ENCODE measurements at regions not wholly inside any gene's neighbourhood (a gene's known extent, or its start where the extent isn't known, plus 50 kb on each side); places are given as distances from the start of the nearest gene placed in this dataset.

DNA sequence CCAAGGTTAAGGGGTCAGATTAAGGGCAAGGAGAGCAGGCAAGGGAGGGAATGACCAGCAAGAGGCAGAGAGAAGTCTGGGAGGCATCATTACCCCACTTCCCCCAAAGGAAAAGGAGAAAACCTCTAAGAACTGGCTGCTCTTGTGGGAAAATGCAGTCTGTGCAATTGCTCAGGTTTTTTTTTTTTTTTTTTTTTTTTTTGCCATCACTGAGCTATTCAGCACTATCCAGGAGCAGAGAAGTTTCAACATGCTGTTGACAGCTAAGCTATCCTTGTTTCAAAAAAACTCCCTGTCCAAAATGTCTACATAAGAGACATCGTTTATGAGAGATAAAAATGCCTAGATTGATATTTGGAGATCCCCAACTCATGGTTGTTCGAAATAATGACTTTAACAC is 345.4 kb downstream of the TDRD15 start:
- no peak for DNase-seq (ENCODE audit: low read depth in 2 of 3, low spot score in 2 of 3)

GRCh38 chr2:21469564-21469963 is 345.8 kb downstream of the TDRD15 start:
- DNase-seq (ENCODE audit: low read depth in 2 of 3, low spot score in 2 of 3) = no peak

DNA sequence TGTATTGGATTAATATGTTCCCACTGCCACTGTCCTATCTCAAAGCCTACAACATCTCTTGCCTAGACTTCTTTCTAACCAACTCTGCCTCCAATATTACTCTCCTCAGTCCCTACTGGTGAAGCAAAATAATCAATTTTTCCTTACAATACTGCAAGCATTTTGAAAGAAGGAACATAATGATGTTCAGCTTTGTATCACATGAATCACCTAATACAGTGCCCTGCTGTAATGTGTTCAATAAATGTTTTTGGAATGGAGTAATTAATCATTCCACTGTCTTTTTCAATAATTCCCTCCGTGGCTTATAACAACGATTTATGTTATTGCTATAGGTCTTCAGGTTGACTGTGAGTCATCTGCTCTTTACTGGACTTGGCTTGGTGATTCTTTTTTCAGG is 356.4 kb downstream of the TDRD15 start:
- DNase-seq (ENCODE audit: low read depth in 2 of 3, low spot score in 2 of 3) = no peak

DNA sequence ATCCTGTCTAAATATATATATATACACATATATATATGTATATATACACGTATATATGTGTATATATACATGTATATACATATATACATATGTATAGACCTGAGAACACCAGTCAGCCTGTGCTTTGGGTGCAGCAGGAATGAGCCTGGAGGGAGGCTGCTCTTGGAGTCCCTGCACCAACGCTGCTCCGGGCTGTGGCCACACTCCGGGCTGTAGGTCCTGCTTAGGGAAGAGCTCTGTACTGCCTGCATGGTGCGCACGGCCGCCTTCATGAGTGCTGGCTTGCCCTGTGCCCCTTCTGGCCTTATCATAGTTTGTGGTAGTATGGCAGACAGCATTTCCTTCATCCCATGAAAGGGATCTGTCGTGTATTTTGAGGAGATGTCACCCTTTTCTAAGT is 360.9 kb downstream of the TDRD15 start:
- DNase-seq (ENCODE audit: low read depth in 2 of 3, low spot score in 2 of 3) = no peak

DNA sequence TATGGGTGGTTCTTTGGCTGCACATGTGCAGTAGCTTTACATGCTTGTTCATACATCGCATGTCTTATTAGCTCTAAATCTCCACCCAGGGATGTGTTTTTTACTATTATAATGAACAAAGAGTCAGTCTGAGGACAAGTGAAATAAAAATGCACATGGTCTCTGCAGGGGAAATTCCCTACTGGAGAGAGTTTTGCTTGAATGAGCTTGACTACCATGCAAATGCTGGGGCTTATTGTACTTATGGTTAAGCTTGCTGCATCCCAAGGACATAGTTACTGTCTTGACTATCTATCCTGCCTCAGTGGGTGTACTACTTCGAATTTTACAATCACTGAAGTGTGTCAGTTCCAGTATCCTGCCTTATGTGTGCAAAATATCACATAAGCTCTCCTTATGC is 362.7 kb downstream of the TDRD15 start:
- DNase-seq (ENCODE audit: low read depth in 2 of 3, low spot score in 2 of 3) = no peak

DNA sequence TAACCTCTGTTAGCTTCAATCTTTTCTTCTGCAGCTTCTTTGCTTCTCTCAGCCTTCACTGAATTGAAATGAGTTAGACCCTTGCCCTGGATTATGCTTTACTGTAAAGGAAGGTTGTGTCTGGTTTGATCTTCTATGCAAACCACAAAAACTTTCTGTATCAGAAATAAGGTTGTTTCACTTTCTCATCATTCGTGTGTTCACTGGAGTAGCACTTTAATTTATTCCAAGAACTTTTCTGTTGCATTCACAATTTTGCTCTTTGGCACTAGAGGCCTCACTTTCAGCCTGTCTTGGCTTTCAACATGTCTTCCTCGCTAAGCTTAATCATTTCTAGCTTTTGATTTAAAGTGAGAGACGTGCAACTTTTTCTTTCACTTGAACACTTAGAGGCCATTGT is 365.3 kb downstream of the TDRD15 start:
- DNase-seq (ENCODE audit: low read depth in 2 of 3, low spot score in 2 of 3) = no peak

DNA sequence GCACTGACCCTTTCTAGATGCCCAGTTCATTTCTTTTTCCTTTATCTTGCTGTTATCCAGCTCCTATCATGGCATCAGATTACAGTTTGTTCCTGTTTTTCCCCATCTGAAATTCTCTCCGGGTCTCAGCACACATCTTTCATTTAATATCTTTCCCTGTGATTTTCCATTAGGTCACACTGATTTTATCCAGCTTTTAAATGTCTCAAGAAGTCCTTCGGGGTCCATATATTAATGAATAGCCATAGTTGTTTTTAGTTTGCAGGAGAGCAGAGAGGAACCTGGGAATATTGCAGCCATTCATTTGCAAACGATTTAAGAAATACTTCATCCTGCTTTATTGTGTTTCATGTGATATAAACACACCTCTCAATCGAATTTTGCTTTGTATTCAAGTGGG is 374.2 kb downstream of the TDRD15 start:
- no peak for DNase-seq (ENCODE audit: low read depth in 2 of 3, low spot score in 2 of 3)

GRCh38 chr2:21500401-21500945 is 376.7 kb downstream of the TDRD15 start:
- DNase-seq (ENCODE audit: low read depth in 2 of 3, low spot score in 2 of 3) = no peak

DNA sequence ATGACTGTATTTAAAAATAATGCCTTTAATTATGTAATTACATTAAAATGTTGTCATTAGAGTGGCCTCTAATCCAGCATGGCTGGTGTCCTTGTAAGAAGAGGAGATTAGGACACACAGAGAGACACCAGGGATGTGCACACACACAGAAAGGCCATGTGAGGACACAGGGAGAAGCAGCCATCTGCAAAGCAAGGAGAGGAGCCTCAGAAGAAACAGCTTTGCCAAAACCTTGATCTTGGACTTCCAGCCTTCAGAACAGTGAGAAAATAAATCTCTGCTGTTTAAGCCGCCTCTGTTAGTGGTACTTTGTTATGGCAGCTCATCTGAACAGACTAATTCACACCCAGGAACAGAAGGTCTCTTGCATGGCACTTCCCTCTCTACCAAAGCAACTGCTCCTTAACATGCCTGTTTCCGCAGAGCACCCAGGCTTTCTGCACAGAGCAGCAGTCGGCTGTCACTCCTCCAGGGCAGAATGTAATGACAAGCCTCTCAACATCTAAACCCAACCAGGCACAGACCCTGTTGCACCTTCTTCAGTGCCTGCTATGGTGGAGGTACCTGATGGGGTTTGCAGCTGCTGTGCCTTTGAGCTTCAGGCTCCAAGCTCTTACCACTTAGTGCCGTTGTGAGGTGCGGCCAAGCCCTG is 377.7 kb downstream of the TDRD15 start:
- DNase-seq (ENCODE audit: low read depth in 2 of 3, low spot score in 2 of 3) = no peak

DNA sequence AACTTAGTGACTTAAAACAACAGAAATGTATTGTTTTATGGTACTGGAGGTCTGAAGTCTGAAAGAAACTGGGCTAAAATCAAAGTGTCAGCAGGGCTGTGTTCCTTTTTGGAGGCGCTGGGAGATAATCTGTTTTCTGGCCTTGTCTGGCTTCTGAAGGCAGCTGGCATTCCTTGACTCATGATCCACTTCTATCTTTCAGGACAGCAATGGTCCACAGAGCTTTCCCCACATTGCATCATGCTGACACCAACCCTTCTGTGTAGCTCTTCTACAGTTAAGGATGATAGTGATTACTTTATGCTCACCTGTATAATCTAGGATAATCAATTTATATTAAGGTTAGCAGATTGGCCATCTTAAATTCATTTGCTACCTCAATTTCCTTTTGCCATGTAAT is 392.1 kb downstream of the TDRD15 start:
- DNase-seq (ENCODE audit: low read depth in 2 of 3, low spot score in 2 of 3) = no peak

GRCh38 chr2:21519412-21519811 is 395.6 kb downstream of the TDRD15 start:
- DNase-seq (ENCODE audit: low read depth in 2 of 3, low spot score in 2 of 3) = no peak

GRCh38 chr2:21519821-21520220 is 396.1 kb downstream of the TDRD15 start:
- DNase-seq (ENCODE audit: low read depth in 2 of 3, low spot score in 2 of 3) = no peak

DNA sequence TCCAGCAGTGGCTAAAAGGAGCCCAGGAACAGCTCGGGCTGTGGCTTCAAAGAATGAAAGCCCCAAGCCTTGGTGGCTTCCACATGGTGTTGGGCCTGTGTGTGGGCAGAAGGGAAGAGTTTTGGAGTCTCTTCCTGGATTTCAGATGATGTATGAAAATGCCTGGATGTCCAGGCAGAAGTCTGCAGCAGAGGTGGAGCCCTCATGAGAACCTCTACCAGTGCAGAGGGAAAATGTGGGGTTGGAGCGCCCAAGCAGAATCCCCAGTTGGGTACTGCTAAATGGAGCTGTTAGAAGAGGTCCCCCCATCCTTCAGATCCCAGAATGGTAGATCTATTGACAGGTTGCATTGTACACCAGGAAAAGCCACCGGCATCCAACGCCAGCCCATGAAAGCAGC is 412.1 kb downstream of the TDRD15 start:
- no peak for DNase-seq (ENCODE audit: low read depth in 2 of 3, low spot score in 2 of 3)

DNA sequence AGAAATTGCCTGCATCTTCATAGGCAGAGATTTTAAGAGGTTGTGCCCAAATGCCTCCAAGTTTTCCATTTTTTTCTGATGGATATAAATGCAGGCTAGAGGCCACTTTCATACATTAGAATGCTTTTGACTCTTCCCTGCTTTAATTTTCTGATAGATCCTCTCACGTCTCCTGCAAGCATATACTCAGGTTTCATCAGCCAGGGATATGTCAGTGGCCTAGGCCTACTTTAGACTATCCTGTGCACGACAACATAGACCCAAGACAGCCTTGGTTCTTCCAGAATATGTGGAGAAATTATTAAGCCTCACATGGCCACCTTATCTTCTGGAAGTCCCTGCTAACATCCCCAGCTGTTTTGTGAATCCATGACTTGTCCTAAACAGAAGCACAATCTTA is 415.9 kb downstream of the TDRD15 start:
- DNase-seq (ENCODE audit: low read depth in 2 of 3, low spot score in 2 of 3) = no peak

- DNase-seq (ENCODE audit: low read depth in 2 of 3, low spot score in 2 of 3) = no peak
Observed at GRCh38 chr2:21543630-21544029, 419.9 kb downstream of the TDRD15 start.

DNA sequence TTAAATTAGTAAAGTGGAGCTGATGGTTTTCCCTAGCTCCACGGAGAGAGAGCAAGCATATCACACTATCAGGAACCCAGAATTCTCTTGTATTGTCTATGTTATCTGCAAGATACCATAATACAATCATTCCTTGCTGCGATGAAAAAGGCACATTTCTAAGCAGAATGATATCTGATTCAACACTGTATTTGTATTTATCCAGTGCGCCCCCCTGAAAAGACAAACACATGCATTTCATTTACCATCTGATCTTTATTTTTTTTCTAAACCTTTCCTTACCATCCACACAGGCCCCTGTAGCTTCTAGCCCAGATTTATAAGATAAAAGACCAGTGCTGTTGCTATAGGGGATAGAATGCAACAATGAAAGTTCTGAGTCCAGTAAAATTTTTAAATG is 420.6 kb downstream of the TDRD15 start:
- no peak for DNase-seq (ENCODE audit: low read depth in 2 of 3, low spot score in 2 of 3)

DNA sequence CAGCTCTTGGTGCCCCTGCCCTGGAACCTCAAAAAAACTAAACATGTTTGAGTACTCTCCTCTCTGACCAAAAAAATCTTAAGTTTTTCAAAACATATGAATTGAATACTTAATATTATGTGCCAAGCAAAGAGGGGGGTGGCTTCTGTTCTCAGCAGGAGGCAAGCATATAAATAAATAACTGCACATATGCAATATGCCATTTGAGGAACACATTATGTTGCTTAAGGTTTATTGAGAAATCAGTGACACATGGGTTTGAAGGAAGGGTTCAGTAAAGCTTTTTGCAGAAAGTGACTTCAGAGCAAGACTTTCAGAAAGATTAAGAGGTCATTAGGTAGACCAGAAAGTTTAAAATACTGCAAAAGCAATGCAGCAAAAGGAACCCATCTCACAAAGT is 429.2 kb downstream of the TDRD15 start:
- DNase-seq (ENCODE audit: low read depth in 2 of 3, low spot score in 2 of 3) = no peak

- DNase-seq (ENCODE audit: low read depth in 2 of 3, low spot score in 2 of 3) = no peak
Observed at GRCh38 chr2:21559351-21559750, 435.6 kb downstream of the TDRD15 start.

- no peak for DNase-seq (ENCODE audit: low read depth in 2 of 3, low spot score in 2 of 3)
Observed at GRCh38 chr2:21561965-21562364, 438.2 kb downstream of the TDRD15 start.

GRCh38 chr2:21567395-21567794 is 443.6 kb downstream of the TDRD15 start:
- DNase-seq (ENCODE audit: low read depth in 2 of 3, low spot score in 2 of 3) = no peak

- DNase-seq (ENCODE audit: low read depth in 2 of 3, low spot score in 2 of 3) = no peak
Observed at GRCh38 chr2:21571686-21572085, 447.9 kb downstream of the TDRD15 start.

DNA sequence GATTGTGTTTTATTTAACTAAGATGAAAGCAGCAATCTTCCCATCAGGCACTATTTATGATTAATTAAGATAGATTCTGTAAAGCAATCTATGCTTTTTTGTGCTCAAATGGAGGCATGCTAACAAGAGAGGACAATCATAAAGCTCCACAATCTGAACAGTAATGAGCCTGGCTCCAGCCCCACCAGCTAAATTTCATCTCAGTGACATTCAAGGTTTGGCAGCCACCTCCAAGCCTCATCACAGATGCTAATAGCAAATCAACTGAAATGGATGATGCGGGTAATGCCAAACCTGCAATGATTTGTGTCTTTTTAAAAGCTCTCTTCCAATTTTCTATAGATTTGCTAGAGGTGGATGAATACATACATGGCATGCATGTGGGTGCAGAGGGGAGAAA is 456.6 kb downstream of the TDRD15 start:
- no peak for DNase-seq (ENCODE audit: low read depth in 2 of 3, low spot score in 2 of 3)

DNA sequence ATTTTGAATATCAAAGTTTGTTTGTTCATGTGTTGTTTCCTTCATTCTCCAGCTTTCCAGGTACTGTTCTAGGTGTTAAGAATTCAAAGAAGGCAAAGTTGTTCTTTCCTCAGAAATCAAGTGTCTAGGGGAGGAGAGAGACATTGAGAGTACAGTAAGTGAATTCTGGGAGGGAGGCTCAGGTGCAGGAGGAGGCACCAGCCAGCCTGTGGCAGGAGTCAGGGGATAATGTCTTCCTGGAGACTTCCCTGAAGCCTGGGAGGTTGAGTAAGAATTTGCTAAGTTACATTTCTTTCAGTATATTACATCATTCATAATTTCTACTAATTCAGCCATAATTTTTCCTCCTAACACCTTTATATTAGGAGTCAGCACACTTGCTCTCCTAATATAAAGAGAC is 462.1 kb downstream of the TDRD15 start:
- no peak for DNase-seq (ENCODE audit: low read depth in 2 of 3, low spot score in 2 of 3)

Data from hematopoietic multipotent progenitor cell (in vitro differentiated cells).